HFFc6 (cell line): ENCODE measurements at regions not wholly inside any gene's neighbourhood (a gene's known extent, or its start where the extent isn't known, plus 50 kb on each side); places are given as distances from the start of the nearest gene placed in this dataset.

Experiments used
- DNase-seq: peaks from one replicate; pipeline ENCODE4 v3.0.0-alpha.2; 2018
- H3K27ac Mint-ChIP-seq: 2 replicates; pipeline ENCODE4 v1.8.0; 2020; ENCODE audit warnings: mild to moderate bottlenecking, mixed read lengths
- H3K27me3 Mint-ChIP-seq: 2 replicates; pipeline ENCODE4 v1.8.0; 2021; ENCODE audit warnings: mild to moderate bottlenecking, moderate library complexity, mixed read lengths; ENCODE audit not compliant: insufficient read depth
- H3K36me3 Mint-ChIP-seq: 2 replicates; pipeline ENCODE4 v1.8.0; 2021; ENCODE audit warnings: low read depth, mixed read lengths
- H3K4me1 Mint-ChIP-seq: 2 replicates; pipeline ENCODE4 v1.8.0; 2020; ENCODE audit warnings: low read depth, mixed read lengths
- H3K4me3 Mint-ChIP-seq: 2 replicates; pipeline ENCODE4 v1.8.0; 2020; ENCODE audit warnings: mild to moderate bottlenecking, moderate library complexity, mixed read lengths
- H3K9me3 Mint-ChIP-seq: 2 replicates; pipeline ENCODE4 v1.8.0; 2020; ENCODE audit warnings: mild to moderate bottlenecking, mixed read lengths
- TF ChIP-seq, protein P1 (sequence below): fragments of 200-600 bp; sonication (generic); IDR thresholded peaks from 2 replicates; pipeline ENCODE4 v1.5.0; 2021; ENCODE audit warnings: antibody characterized with exemption, mild to moderate bottlenecking

DNA sequence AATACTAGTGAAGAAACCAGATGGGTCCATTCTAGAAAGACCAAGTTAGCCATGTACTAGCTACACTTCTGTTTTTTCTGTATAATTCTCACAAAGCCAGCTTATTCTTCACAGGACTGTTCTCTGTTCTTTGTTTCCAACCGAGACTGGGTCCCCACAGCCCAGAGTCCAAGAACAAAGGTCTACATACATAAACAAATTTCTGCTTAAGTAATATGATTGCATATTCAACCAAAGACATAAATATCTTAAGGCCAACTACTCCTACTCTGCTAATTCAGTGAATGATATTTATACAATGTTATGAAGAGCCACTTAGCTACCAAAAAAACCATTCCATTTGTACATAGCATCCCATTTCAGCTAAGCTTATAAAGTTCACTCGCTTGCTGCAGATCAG lies 299.8 kb upstream of the CCDC54 start:
- TF ChIP-seq, protein P1, sequence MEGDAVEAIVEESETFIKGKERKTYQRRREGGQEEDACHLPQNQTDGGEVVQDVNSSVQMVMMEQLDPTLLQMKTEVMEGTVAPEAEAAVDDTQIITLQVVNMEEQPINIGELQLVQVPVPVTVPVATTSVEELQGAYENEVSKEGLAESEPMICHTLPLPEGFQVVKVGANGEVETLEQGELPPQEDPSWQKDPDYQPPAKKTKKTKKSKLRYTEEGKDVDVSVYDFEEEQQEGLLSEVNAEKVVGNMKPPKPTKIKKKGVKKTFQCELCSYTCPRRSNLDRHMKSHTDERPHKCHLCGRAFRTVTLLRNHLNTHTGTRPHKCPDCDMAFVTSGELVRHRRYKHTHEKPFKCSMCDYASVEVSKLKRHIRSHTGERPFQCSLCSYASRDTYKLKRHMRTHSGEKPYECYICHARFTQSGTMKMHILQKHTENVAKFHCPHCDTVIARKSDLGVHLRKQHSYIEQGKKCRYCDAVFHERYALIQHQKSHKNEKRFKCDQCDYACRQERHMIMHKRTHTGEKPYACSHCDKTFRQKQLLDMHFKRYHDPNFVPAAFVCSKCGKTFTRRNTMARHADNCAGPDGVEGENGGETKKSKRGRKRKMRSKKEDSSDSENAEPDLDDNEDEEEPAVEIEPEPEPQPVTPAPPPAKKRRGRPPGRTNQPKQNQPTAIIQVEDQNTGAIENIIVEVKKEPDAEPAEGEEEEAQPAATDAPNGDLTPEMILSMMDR = no peak
- Mint-ChIP-seq H3K27ac (no peak overlapping the region), H3K4me1 (peaks cover 10% of the 10 kb centered on the region), H3K9me3 (no peaks in the 10 kb centered on the region), H3K4me3 (no peak overlapping the region), H3K36me3 (no peaks in the 10 kb centered on the region), H3K27me3 (no peaks in the 10 kb centered on the region)
- DNase-seq = no peak

GRCh38 chr3:107082527-107082926 lies 294.7 kb upstream of the CCDC54 start:
- TF ChIP-seq, protein P1 = no peak
- Mint-ChIP-seq H3K27ac (no peak overlapping the region), H3K27me3 (no peaks in the 10 kb centered on the region), H3K36me3 (no peaks in the 10 kb centered on the region), H3K9me3 (no peaks in the 10 kb centered on the region), H3K4me1 (peaks cover 24% of the 10 kb centered on the region), H3K4me3 (no peak overlapping the region)
- no peak for DNase-seq

- Mint-ChIP-seq H3K36me3 (no peaks in the 10 kb centered on the region), H3K4me3 (no peak overlapping the region), H3K27ac (no peak overlapping the region), H3K9me3 (no peaks in the 10 kb centered on the region), H3K4me1 (peaks cover 24% of the 10 kb centered on the region), H3K27me3 (peaks cover 2% of the 10 kb centered on the region; the same call in 1 of the 2 replicates)
- DNase-seq = peak; percentile 23
- TF ChIP-seq, protein P1 = no peak
Observed at GRCh38 chr3:107085261-107085660, 292.0 kb upstream of the CCDC54 start.

- DNase-seq = no peak
- Mint-ChIP-seq H3K27ac (no peak overlapping the region), H3K27me3 (peaks cover 16% of the 10 kb centered on the region; the same call in 1 of the 2 replicates), H3K36me3 (no peaks in the 10 kb centered on the region), H3K4me1 (no peaks in the 10 kb centered on the region), H3K4me3 (no peak overlapping the region), H3K9me3 (no peaks in the 10 kb centered on the region)
- TF ChIP-seq, protein P1 = no peak
Observed at GRCh38 chr3:107092121-107092520, 285.1 kb upstream of the CCDC54 start.

- no peak overlapping the region for H3K27ac Mint-ChIP-seq
- H3K27me3 Mint-ChIP-seq = peaks cover 6% of the 10 kb centered on the region; the same call in 1 of the 2 replicates
- H3K4me1 Mint-ChIP-seq = no peaks in the 10 kb centered on the region
- peaks cover 4% of the 10 kb centered on the region; the same call in 1 of the 2 replicates for H3K36me3 Mint-ChIP-seq
- H3K9me3 Mint-ChIP-seq = peaks cover 4% of the 10 kb centered on the region; the same call in 1 of the 2 replicates
- no peak overlapping the region for H3K4me3 Mint-ChIP-seq
- TF ChIP-seq, protein P1 = no peak
- DNase-seq = no peak
Observed at GRCh38 chr3:107098864-107099263, 278.4 kb upstream of the CCDC54 start.

- no peak for DNase-seq
- peaks cover under 1% of the 10 kb centered on the region; the same call in 1 of the 2 replicates for H3K4me1 Mint-ChIP-seq
- H3K9me3 Mint-ChIP-seq = peaks cover 11% of the 10 kb centered on the region
- no peak overlapping the region for H3K27ac Mint-ChIP-seq
- H3K27me3 Mint-ChIP-seq = peaks cover 3% of the 10 kb centered on the region; the same call in 1 of the 2 replicates
- no peak overlapping the region for H3K4me3 Mint-ChIP-seq
- peaks cover 11% of the 10 kb centered on the region for H3K36me3 Mint-ChIP-seq
- TF ChIP-seq, protein P1 = no peak
Observed at GRCh38 chr3:107100137-107100536, 277.1 kb upstream of the CCDC54 start.
